CD14-positive monocyte (primary cell): ENCODE measurements at regions not wholly inside any gene's neighbourhood (a gene's known extent, or its start where the extent isn't known, plus 50 kb on each side); places are given as distances from the start of the nearest gene placed in this dataset.

ENCODE experiments used
- DNase-seq, 3 donors: peaks; one replicate each; pipeline ENCODE4 v3.0.0-alpha.2; 2011 to 2022
- H2AFZ ChIP-seq: 2 replicates; pipeline ENCODE4 v1.6.0; 2012; ENCODE audit warnings: mild to moderate bottlenecking, low read depth, low read length, inconsistent platforms; ENCODE audit not compliant: insufficient read depth, poor library complexity, severe bottlenecking
- H3K27ac ChIP-seq, 2 donors: 1 replicate in 1 of 2; 2 replicates in 1 of 2; pipeline ENCODE4 v1.5.1; 2012 to 2013; ENCODE audit warnings: low read length in 2 of 2, control low read depth in 1 of 2, inconsistent platforms in 1 of 2, low read depth in 1 of 2, mild to moderate bottlenecking in 1 of 2
- H3K27me3 ChIP-seq, 2 donors: one replicate each; pipeline versions ENCODE4 v1.6.0 to v1.6.1; 2011 to 2013; ENCODE audit warnings: low read length in 2 of 2; ENCODE audit not compliant: control insufficient read depth in 2 of 2, insufficient read depth in 2 of 2
- H3K36me3 ChIP-seq, 2 donors: replicated peaks in 1 of 2; 1 replicate in 1 of 2; 2 replicates in 1 of 2; pipeline versions ENCODE4 v1.5.1 to v1.6.1; 2012 to 2013; ENCODE audit warnings: low read length in 2 of 2, control low read depth in 1 of 2, inconsistent platforms in 1 of 2, mild to moderate bottlenecking in 1 of 2; ENCODE audit not compliant: insufficient read depth in 2 of 2, control insufficient read depth in 1 of 2
- H3K4me1 ChIP-seq, 2 donors: 1 replicate in 1 of 2; 2 replicates in 1 of 2; pipeline versions ENCODE4 v1.5.1 to v1.6.1; 2012 to 2013; ENCODE audit warnings: low read length in 2 of 2, control low read depth in 1 of 2, inconsistent platforms in 1 of 2, mild to moderate bottlenecking in 1 of 2, moderate library complexity in 1 of 2; ENCODE audit not compliant: insufficient read depth in 2 of 2, control insufficient read depth in 1 of 2
- H3K4me2 ChIP-seq: replicated peaks from 2 replicates; pipeline ENCODE3; 2012; ENCODE audit warnings: low read length, moderate library complexity, mild to moderate bottlenecking; ENCODE audit not compliant: poor library complexity, severe bottlenecking; ENCODE audit errors: extremely low read depth
- H3K4me3 ChIP-seq, 3 experiments: fragments of 200-600 bp in 1 of 3; sonication (generic) in 1 of 3; replicated peaks in 1 of 3; 1 replicate in 2 of 3; 2 replicates in 1 of 3; pipeline ENCODE4 v1.5.1; 2011 to 2013; ENCODE audit warnings: low read length in 3 of 3, mild to moderate bottlenecking in 3 of 3, control low read depth in 2 of 3, low read depth in 2 of 3, inconsistent platforms in 1 of 3, moderate library complexity in 1 of 3
- H3K79me2 ChIP-seq: 2 replicates; pipeline ENCODE4 v1.6.0; 2012; ENCODE audit warnings: mild to moderate bottlenecking, control low read depth, inconsistent platforms, low read length, moderate library complexity; ENCODE audit not compliant: insufficient read depth
- H3K9ac ChIP-seq: 2 replicates; pipeline ENCODE4 v1.6.0; 2017; ENCODE audit warnings: low read length, mild to moderate bottlenecking; ENCODE audit not compliant: insufficient read depth, poor library complexity, severe bottlenecking
- H3K9me3 ChIP-seq, 2 donors: replicated peaks in 1 of 2; 1 replicate in 1 of 2; 2 replicates in 1 of 2; pipeline versions ENCODE4 v1.5.1 to v1.6.1; 2012 to 2013; ENCODE audit warnings: low read length in 2 of 2, control low read depth in 1 of 2; ENCODE audit not compliant: control insufficient read depth in 1 of 2, insufficient read depth in 1 of 2
- H4K20me1 ChIP-seq: 2 replicates; pipeline ENCODE4 v1.6.0; 2012; ENCODE audit warnings: mild to moderate bottlenecking, low read length, control low read depth, moderate library complexity; ENCODE audit not compliant: insufficient read depth
- H3K27ac Mint-ChIP-seq, 7 donors: one replicate each; pipeline ENCODE4 v1.8.0; 2020; ENCODE audit warnings: mild to moderate bottlenecking in 7 of 7, mixed read lengths in 7 of 7, moderate library complexity in 6 of 7, inconsistent platforms in 2 of 7
- H3K27me3 Mint-ChIP-seq, 3 donors: one replicate each; pipeline ENCODE4 v1.8.0; 2021 to 2022; ENCODE audit warnings: low read depth in 3 of 3, mild to moderate bottlenecking in 3 of 3, mixed read lengths in 3 of 3, moderate library complexity in 3 of 3, inconsistent platforms in 1 of 3
- H3K36me3 Mint-ChIP-seq, 2 donors: one replicate each; pipeline ENCODE4 v1.8.0; 2020; ENCODE audit warnings: mixed read lengths in 2 of 2, inconsistent platforms in 1 of 2, mild to moderate bottlenecking in 1 of 2
- H3K4me1 Mint-ChIP-seq: one replicate; pipeline ENCODE4 v1.8.0; 2020; ENCODE audit warnings: mild to moderate bottlenecking, mixed read lengths
- H3K4me3 Mint-ChIP-seq, 2 donors: one replicate each; pipeline ENCODE4 v1.8.0; 2020; ENCODE audit warnings: mild to moderate bottlenecking in 2 of 2, mixed read lengths in 2 of 2, moderate library complexity in 1 of 2
- H3K9me3 Mint-ChIP-seq, 7 donors: one replicate each; pipeline ENCODE4 v1.8.0; 2020 to 2022; ENCODE audit warnings: mixed read lengths in 7 of 7, mild to moderate bottlenecking in 6 of 7, moderate library complexity in 6 of 7, inconsistent platforms in 2 of 7
- CTCF ChIP-seq: fragments of 200-600 bp; IDR thresholded peaks from one replicate; pipeline ENCODE4 v1.8.0; 2022; ENCODE audit warnings: antibody characterized with exemption, mild to moderate bottlenecking
- WGBS: methylation state at CpG from one replicate; pipeline ENCODE4 v1.1.5; 2013; ENCODE audit warnings: missing lambda C conversion rate; ENCODE audit not compliant: insufficient coverage; 5-methylcytosine and 5-hydroxymethylcytosine counted together
- intact Hi-C, 2 donors: fragments of 100-400 bp; cut with micrococcal nuclease; formaldehyde crosslinking; loops; one replicate each; pipeline versions ENCODE4 v1.15.0 to v1.15.1; 2023

GRCh38 chr11:101816613-101817012, 98.2 kb upstream of the CEP126 start:
- no peaks in the 10 kb centered on the region for H3K4me1 Mint-ChIP-seq
- DNase-seq: no peak
- H3K27me3 ChIP-seq: no peaks in the 10 kb centered on the region
- peaks cover 0 to 5% (median 0%) of the 10 kb centered on the region in 7 donors for H3K9me3 Mint-ChIP-seq
- no peak for TF ChIP-seq CTCF
- H3K27ac Mint-ChIP-seq: no peak overlapping the region
- intact Hi-C loops: no loop called here
- H2AFZ ChIP-seq: no peak overlapping the region
- no peaks in the 10 kb centered on the region for H3K9me3 ChIP-seq
- no peaks in the 10 kb centered on the region for H3K36me3 ChIP-seq
- no peaks in the 10 kb centered on the region for H3K4me1 ChIP-seq
- H3K4me3 Mint-ChIP-seq: no peak overlapping the region
- H3K79me2 ChIP-seq: no peaks in the 10 kb centered on the region
- no peak overlapping the region for H3K9ac ChIP-seq
- no peak overlapping the region for H3K4me3 ChIP-seq
- H3K27ac ChIP-seq: no peak overlapping the region
- H3K27me3 Mint-ChIP-seq: peaks cover 0 to 2% (median 0%) of the 10 kb centered on the region in 3 donors
- H3K36me3 Mint-ChIP-seq: no peaks in the 10 kb centered on the region
- H4K20me1 ChIP-seq: no peaks in the 10 kb centered on the region
- no peak overlapping the region for H3K4me2 ChIP-seq

GRCh38 chr11:101812546-101812945, 102.3 kb upstream of the CEP126 start:
- Mint-ChIP-seq H3K27ac (no peak overlapping the region), H3K27me3 (peaks cover 0 to 2% (median 0%) of the 10 kb centered on the region in 3 donors), H3K4me3 (no peak overlapping the region), H3K4me1 (no peaks in the 10 kb centered on the region), H3K9me3 (peaks cover 0 to 7% (median 2%) of the 10 kb centered on the region in 7 donors), H3K36me3 (no peaks in the 10 kb centered on the region)
- no peaks in the 10 kb centered on the region for H3K79me2 ChIP-seq
- no peak for TF ChIP-seq CTCF
- no peaks in the 10 kb centered on the region for H3K4me1 ChIP-seq
- no peaks in the 10 kb centered on the region for H3K9me3 ChIP-seq
- intact Hi-C loops: no loop called here
- H2AFZ ChIP-seq: no peak overlapping the region
- H3K4me3 ChIP-seq: no peak overlapping the region
- no peaks in the 10 kb centered on the region for H3K27me3 ChIP-seq
- DNase-seq: no peak
- H3K27ac ChIP-seq: no peak overlapping the region
- no peaks in the 10 kb centered on the region for H3K36me3 ChIP-seq
- H4K20me1 ChIP-seq: no peaks in the 10 kb centered on the region
- H3K4me2 ChIP-seq: no peak overlapping the region
- no peak overlapping the region for H3K9ac ChIP-seq
- no CpG with 5 or more reads among the region's 2 CpGs for WGBS
